Fibroblast of skin of back (primary cell): ENCODE measurements at regions not wholly inside any gene's neighbourhood (a gene's known extent, or its start where the extent isn't known, plus 50 kb on each side); places are given as distances from the start of the nearest gene placed in this dataset.
A peak's percentile ranks its signal among the peaks of the same experiment; 100 is the strongest.
"Not testable (repeated sequence)": the region's sequence is repeated elsewhere in the genome, so short reads cannot be mapped to it uniquely, and the experiment has no call there.

Experiments
- DNase-seq: peaks from one replicate; pipeline ENCODE4 v3.0.0-alpha.2; 2013

DNA sequence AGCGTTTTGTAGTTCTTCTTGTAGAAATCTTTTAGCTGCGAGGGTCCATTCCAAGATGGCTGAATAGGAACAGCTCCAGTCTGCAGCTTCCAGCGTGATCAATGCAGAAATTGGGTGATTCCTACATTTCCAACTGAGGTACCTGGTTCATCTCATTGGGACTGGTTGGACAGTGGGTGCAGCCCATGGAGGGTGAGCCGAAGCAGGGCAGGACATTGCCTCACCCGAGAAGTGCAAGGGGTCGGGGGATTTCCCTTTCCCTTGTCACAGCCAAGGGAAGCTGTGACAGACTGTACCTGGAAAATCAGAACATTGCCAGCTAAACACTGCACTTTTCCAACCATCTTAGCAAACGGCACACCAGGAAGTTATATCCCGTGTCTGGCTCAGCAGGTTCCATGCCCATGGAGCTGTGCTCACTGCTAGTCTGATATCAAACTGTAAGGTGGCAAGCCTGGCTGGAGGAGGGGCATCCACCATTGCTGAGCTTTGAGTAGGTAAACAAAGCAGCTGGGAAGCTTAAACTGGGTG, 176.0 kb upstream of the SPRY2 start:
- no peak for DNase-seq

DNA sequence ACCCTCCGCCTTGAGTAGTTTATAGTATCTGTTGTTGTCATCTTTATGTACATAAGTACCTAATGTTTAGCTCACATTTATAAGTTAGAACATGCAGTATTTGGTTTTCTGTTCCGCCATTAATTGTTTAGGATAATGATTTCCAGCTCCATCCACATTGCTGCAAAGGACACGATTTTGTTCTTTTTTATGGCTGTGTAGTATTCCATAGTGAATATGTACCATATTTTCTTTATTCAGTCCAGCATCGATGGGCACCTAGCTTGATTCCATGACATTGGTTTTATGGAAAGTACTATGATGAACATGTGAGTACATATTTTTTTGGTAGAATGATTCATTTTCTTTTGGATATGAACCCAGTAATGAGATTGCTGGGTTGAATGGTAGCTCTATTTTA, 174.4 kb upstream of the SPRY2 start:
- DNase-seq, result no peak

DNA sequence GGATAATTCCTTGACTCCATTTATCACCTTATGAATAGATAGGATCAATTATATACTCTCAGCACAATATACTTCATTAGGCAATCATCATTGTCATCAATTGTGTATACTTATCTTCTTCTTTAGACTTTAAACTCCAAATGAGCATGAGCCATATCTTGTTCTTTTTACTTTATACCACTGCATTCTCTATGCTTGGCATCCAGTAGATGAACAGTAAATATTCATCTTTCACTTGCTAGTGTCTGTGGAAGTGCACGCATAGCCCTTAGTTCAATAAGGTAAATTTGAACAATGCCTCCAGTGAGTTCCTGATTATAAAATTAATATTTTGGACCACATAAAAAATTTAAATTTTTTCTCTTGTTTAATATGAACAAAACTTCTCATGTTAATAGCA, 172.3 kb upstream of the SPRY2 start:
- no peak for DNase-seq

DNA sequence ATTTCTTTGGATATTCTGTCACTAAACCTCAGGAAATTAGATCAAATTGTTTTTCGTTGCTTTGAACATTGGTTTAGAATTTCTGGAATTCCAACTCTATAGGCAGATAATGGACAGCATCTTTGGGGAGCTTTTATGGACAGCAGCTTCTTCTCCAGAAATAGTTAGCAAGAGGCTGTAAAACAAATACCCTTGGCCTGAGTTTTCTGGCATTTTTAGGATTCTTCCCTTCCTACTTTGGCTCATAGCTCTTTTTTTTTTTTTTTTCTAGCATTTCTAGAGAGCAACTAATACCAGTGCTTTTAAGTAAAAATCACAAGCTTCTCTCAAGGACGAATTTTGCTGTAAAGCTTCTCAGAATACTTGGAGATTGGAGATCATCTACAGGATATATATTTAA, 169.8 kb upstream of the SPRY2 start:
- peak; percentile 33 for DNase-seq

DNA sequence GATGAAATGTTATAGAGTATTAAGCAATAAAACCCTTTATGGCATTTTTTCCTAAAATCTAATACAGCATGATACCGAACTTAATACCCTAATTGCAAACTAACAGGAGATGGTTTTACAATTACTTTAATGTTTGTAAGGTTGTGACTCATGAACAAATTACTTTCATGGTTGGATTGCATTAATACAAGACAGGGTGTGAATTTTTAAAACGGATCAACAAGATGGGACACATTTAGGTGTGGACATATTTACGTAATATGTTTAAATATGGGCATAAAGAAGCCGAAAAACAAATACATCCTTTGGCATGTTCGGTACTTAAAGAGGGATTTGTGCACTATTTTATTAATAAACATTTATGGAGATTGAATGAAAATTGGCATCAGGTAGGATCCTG, 168.3 kb upstream of the SPRY2 start:
- DNase-seq, result no peak

DNA sequence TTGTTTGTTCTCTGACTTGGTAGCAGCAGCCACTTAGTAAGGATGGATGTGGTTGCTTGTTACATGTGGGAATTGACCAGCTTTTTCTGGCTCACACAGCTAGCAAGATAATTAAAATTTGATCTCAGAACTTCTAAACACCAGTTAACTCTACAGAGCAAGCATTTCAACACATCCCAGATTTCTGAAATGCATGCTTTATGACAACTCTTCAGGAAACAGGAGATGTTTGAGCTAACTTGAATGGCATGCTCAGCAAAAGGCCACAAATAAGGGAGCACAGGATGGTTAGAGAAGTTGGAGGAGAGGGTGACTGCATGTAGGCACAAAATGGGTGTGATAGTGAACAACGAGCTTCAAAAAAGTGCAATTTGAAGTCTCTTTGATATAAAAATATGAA, 167.1 kb upstream of the SPRY2 start:
- DNase-seq, result peak; percentile 12

DNA sequence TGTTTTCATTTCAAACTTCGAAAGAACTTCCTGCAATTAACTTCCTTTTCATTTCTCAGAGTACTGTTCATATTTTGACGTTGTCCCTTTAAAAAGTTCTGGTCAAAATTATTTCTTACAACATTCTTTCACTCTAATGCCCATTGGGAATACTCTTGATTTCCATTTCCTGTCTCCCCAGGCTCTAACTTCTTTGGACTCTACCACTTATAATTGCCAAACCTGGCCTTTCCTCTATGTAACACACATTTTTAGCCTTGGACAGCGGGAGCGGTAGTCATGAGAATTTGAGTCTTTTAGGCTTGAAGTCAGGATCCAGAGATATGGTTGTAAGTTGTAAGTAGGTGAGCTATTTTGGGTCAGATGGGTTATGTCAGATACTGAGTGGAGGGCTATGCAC, 163.5 kb upstream of the SPRY2 start:
- DNase-seq, result peak; percentile 19

DNA sequence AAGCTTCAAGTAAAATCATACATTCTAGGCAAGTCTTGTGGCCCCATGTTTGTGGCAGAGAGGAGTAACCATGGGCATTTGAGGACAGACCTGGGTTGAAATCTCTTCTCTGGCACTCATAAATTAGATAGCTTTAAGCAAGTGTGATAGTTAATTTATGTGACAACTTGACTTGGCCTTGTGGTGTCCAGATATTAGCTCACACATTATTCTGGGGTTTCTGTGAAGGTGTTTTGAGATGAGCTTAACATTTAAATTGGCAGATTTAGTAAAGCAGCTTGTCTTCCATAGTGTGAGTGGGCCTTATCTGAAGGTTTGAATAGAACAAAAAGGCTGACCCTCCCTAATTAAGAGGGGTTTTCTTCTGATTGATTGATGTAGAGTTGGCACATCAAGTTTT, 161.4 kb upstream of the SPRY2 start:
- DNase-seq, result no peak

DNA sequence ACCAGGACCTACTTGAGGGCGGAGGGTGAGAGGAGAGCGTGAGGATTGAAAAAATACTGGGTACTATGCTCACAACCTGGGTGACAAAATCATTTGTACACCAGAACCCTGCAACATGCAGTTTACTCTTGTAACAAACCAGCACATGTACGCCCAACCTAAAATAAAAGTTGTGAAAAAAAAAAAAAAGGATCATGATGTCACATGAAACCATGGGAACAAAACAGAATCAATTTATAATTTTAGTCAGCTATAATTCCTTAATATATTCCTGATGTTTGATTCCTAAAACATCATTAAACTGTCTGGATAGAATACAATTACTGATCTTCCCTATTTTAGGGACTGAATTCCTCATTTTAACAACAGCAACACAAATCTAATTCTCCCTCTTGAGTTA, 160.6 kb upstream of the SPRY2 start:
- DNase-seq, result no peak

DNA sequence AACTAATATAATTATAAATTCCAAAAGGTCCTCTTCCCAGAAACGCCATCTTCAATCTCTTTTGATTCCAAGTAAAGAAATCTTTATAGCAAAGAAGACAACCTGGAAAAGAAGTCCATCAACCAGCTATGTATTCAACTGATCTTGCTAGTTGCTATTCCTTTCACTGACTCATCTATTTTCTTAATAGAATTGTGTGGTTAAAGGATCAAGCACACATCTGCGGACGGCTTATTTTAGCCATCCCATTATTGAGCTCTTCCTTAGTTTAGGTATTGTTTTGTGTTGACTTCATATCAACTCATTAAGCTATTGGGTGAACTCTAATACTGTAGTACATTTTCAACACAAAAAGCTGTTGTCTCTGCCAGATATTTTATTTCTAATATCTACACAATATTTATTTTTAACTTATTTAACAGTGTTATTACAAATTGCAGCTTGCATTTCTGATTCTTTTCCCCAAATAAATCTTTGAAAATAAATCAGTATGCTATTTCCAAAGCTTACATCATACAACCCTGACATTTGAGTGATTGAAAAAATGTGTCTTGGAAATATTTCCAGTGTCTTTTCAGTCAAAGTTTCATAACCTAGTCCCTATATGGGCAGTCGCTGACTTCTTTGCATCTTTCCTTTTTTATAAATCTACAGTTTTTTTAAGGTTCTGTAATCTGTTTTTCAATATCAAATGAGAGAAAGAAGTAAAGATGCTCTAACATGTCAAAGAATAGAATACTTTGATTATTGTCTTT, 158.8 kb upstream of the SPRY2 start:
- DNase-seq, result no peak

DNA sequence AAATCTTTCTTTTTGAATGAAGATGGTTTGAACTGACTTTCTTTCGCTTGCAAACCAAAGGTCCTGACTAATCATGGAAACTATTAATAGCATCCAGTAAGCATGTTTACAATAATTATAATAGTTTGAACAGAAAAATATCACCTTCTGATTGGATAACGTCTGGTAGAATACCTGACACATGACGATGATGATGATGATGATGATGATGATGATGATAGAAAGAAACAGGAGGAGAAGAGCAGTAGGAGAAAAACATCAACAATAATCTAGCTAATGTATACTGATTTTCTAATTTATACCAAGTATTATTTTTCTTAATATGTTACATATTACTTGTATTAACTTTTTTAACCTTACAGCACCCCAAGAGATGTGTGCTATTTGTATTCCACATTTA, 157.5 kb upstream of the SPRY2 start:
- no peak for DNase-seq

DNA sequence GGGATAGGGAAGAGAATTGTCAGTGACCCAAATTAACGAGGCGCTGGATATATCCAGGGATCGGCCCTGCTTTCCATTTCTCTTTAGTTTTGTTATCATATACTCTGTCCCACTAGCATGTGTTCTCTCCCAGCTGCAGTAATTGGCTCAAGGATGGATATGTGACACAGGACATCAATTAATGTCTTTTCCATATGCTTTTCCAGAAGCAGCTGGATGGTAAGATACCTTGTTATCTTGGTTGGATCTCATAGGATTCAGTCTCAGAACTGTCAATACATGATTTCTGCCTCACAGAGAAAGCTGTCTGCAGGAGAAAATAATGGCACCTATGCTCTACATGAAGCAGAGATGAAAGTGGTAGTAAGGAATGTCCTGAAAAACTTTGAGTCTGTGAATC, 157.1 kb upstream of the SPRY2 start:
- DNase-seq, result no peak

DNA sequence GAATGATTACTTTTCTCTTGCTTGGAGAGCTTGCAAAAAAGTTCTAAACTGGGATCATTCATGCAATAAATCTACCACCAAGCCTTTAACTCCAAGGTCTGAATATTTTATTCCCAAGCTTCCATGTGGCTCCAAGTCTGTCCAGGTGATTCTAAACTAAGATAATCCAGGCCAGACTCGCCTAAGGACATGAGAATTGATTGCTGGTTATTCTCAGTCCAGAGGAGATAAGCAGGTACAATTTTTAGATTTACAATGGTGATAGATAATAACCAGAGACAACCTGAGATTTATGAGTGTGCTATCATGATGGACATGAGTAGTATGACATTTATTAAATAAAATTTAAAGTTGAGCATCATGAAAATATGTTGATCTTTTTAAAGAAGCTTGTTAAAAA, 156.5 kb upstream of the SPRY2 start:
- no peak for DNase-seq

DNA sequence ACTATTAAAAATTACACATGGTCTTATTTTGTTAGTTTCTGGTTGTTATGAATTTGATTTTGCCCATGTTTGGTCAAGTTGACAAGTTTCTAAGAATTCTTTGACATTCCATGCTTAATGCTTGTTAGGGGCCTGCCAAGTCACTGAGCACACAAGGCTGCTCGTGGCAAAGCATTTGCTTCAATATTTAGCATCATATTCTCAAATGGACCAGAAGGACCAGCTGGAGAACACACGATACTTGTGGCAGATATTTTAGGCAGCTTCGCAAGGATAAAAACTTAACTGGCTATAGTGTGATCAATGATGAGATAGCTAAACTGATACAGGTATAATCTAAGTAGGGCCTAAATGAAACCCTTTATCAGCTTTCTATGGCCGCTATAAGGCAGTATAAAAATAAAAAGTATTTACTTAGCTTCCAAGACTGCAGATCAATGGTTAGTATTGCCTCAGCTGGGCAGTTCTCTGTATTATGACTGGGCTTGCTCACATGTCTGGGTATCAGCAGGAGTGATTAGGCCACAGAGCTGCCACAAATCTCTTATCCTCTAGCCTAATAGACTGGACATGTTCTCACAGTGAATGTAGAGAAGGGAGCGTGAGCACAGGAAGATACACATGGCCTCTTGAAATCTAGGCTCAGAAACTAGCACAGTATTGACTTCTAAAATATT, 155.9 kb upstream of the SPRY2 start:
- no peak for DNase-seq

DNA sequence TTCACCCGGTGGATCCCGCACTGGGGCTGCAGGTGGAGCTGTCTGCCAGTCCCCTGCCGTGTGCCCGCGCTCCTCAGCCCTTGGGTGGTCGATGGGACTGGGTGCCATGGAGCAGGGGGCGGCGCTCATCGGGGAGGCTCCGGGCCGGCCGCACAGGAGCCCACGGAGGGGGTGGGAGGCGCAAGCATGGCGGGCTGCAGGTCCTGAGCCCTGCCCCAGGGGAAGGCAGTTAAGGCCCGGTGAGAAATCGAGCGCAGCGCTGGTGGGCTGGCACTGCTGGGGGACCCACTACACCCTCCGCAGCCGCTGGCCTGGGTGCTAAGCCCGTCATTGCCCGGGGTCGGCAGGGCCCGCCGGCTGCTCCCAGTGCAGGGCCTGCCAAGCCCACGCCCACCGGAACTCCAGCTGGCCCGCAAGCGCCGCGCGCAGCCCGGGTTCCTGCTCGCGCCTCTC, 149.6 kb upstream of the SPRY2 start:
- not testable (repeated sequence) for DNase-seq

DNA sequence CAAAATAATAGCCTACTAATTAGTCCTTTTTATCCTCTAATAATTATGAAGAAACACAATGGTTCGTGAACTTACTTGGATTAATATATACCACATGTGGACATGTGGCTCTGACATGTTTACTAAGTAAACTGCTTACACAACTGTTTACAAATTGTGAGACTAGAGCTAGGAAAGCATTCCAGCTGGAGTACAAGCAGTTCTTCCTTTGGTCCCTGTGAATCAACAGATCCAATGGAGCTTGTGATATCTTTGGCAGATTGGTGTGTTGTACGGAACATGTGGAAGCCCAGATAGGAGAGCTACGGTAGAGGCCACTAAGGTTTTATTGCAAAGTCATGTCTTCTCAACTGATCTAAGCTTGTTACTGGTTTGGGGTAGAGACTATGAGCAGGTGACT, 145.5 kb upstream of the SPRY2 start:
- DNase-seq, result no peak

DNA sequence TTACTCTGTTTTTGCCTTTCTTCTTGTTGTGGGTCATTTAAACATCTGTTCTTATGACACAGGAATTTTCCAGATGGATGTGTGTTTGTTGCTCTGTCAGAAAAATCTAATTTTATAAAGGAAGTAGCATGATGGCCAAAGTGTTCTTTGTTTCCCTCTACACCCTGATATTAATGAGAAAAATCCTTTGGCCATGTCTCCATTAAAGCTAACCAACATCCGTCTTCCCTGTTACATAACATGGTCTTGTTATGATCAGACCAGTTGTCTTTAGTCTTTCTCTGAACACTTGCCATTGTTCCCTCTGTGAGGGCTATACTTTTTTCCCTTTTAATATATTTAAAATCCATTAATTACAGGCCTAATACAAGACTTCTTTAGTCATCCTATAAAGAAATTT, 142.2 kb upstream of the SPRY2 start:
- DNase-seq, result no peak

DNA sequence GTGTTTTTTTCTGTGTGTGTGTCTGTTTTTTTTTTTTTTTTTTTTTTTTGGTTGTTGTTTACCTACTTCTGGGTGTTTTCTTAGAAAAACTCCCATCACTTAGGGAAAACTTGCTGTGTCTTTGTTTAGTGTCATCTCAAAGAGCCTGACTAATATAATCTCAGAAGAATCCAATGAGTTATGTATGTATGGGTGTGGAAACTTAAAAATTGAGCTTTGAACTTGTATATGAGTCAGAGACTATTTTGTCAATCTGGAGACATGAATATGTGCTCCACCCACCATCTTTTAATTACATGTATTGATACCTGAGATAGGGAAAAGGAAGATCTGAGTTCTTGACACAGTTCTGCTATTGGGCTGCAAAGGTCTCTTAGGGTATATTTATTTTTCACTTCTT, 140.7 kb upstream of the SPRY2 start:
- DNase-seq, result no peak

DNA sequence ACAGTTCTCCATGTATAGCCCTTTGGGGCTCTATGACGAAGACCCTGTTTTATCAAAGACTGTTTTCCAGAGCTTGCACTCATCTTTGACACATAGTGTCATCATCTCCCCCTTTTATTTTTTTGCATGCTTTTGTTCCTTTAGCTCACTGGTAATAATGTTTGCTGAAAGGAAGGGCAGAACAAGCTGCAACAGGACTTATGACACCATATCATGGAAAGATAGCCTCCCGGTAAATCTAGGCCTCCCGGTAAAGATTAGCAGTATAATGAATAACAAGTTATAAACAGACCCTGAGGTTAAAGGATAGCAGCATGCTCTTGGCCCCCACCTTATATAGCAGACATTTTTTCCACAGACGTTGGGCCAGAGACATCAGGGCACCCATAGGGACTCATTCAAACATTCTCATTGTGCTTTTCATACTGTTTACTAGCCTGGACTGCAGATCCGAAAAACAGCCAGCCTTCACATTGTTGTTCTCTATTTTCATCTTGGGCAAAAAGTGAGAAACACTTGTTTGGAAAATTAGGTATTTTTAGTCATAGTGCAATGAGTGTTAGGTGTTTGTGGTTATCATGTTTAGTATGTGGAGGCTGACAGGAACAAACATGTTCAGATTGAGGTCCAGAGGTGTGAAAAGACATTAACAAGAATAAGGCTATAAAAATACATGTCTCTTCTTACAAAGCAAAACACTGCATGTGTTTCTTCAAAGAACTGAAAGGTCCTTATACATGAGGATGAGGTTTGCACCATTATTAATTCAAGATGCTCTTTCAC, 136.9 kb upstream of the SPRY2 start:
- no peak for DNase-seq

DNA sequence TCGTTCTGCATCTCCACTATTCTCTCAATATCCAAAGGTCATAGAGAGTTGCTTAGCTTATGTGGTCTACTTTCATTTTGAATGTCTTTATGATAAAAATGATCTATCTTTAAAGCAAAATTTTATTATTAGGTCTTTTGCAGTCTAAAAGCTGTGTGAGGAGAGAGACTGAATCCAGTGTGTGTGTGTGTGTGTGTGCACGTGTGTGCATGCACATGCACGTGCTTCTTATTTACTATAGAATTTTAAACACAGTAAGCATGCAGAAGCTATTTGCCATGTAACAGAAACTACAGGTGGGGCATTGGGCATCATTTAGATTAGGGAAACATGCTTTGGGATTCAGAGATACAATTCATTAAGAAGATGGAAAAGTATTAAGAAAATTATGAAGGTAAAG, 136.0 kb upstream of the SPRY2 start:
- DNase-seq, result no peak

DNA sequence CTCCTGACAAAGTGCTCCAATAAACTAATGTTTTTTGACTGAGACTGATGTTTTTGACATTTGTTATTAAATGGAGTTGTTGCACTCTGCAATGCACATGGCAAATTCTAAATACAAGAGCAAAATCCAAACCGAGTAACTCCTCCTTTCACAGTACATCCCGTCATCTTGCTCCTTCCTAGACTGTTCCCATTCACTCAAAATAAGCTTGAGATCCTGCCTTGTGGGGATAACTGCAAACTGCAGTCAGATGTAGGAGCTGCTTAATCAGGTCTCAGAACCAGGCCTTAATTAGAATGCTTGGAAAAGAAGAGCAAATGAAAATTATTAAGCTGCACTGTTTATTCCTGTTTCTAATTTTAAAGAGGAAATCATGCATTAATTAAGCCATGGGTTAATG, 134.8 kb upstream of the SPRY2 start:
- DNase-seq, result no peak

DNA sequence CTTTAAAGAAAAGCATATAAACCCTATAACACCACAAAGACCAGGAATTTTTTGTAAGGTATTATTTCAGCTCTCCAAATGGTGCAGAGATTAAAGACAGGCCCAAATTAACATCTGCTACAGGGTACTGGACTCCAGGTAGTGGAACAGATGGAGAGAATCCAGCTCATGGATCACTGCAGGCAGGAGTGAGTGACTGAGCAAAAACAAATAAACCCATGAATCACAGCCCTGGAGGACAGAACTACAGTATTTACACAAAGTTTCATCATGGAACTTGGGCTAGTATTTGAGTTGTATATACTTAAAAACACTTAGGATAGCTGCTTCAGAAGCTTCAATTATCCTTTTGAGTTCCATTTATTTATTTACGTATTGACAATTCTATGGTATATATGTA, 132.8 kb upstream of the SPRY2 start:
- DNase-seq, result peak; percentile 78

DNA sequence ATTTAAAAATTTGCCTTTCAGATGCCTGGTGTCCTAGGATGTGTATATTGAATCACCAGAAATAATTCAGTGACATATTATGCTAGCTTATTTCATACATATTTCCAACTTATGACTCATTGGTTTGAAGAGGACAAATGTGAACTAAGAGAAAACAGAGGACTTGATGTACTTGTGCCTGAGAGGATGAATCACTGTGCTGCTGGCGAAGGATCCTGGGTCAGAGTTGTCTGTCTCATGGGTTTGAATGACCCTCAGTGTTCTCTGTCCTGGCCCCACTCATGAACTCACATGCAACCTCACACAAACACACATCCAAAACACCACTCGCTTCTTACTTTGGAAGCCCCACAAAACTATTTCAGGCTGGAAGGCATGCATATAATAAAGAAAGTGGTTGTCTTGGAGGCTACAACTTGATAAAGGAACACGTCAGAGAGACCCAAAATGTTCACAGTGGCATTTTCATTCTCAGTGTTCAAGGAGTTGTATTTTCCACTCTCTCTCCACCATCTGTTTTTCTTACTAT, 129.0 kb upstream of the SPRY2 start:
- DNase-seq, result peak; percentile 93
